WTC11 (cell line): ENCODE measurements at regions not wholly inside any gene's neighbourhood (a gene's known extent, or its start where the extent isn't known, plus 50 kb on each side); places are given as distances from the start of the nearest gene placed in this dataset.
"Not testable (repeated sequence)": the region's sequence is repeated elsewhere in the genome, so short reads cannot be mapped to it uniquely, and the experiment has no call there.

Experiments
- ATAC-seq: fragments of 200-7000 bp; cut with Tn5 transposase; 2 replicates; pipeline ENCODE4 v1.10.0; 2021; ENCODE audit warnings: mild to moderate bottlenecking, moderate library complexity
- CTCF ChIA-PET: fragments of 300-600 bp; sonication (Branson Sonifier 250); formaldehyde crosslinking; loops from one replicate; lab custom pipeline; 2021; ENCODE audit warnings: antibody characterized with exemption; lab: Charles Lee
- POLR2A ChIA-PET: fragments of 350-600 bp; sonication (Branson Sonifier 250); formaldehyde crosslinking; loops from one replicate; lab custom pipeline; 2021; ENCODE audit warnings: antibody characterized with exemption; lab: Charles Lee
- DNase-seq: peaks from one replicate; pipeline ENCODE4 v3.0.0; 2021; ENCODE audit warnings: low spot score
- H3K27ac Mint-ChIP-seq: 2 replicates; pipeline ENCODE4 v1.8.0; 2021; ENCODE audit warnings: mixed read lengths
- H3K27me3 Mint-ChIP-seq: 2 replicates; pipeline ENCODE4 v1.8.0; 2021; ENCODE audit warnings: low read depth, mild to moderate bottlenecking, moderate library complexity, mixed read lengths
- H3K36me3 Mint-ChIP-seq: 2 replicates; pipeline ENCODE4 v1.8.0; 2021; ENCODE audit warnings: mixed read lengths
- H3K4me1 Mint-ChIP-seq: 2 replicates; pipeline ENCODE4 v1.8.0; 2022; ENCODE audit warnings: mixed read lengths
- H3K4me3 Mint-ChIP-seq: 2 replicates; pipeline ENCODE4 v1.8.0; 2021; ENCODE audit warnings: mild to moderate bottlenecking, moderate library complexity, mixed read lengths
- H3K9me3 Mint-ChIP-seq: 2 replicates; pipeline ENCODE4 v1.8.0; 2021; ENCODE audit warnings: mixed read lengths
- AFF4 ChIP-seq: sonication (generic); formaldehyde crosslinking; IDR thresholded peaks from 2 replicates; pipeline ENCODE4 v1.8.1; 2023; ENCODE audit warnings: mild to moderate bottlenecking, missing genetic modification reagents, borderline replicate concordance
- AR ChIP-seq: fragments of 250-450 bp; sonication (Bioruptor Pico); IDR thresholded peaks from 2 replicates; pipeline ENCODE4 v1.9.0; 2021; ENCODE audit warnings: mild to moderate bottlenecking
- CREM ChIP-seq: sonication (generic); formaldehyde crosslinking; IDR thresholded peaks from 2 replicates; pipeline ENCODE4 v1.8.1; 2022; ENCODE audit warnings: mild to moderate bottlenecking, missing genetic modification reagents, moderate library complexity
- E2F4 ChIP-seq: sonication (generic); formaldehyde crosslinking; IDR thresholded peaks from 2 replicates; pipeline ENCODE4 v1.8.1; 2022; ENCODE audit warnings: low read depth, mild to moderate bottlenecking, moderate library complexity, missing genetic modification reagents, borderline replicate concordance
- FOXK1 ChIP-seq: sonication (generic); formaldehyde crosslinking; IDR thresholded peaks from 2 replicates; pipeline ENCODE4 v1.8.0; 2022; ENCODE audit warnings: mild to moderate bottlenecking, moderate library complexity, missing genetic modification reagents
- FOXP1 ChIP-seq: sonication (generic); formaldehyde crosslinking; IDR thresholded peaks from 2 replicates; pipeline ENCODE4 v1.8.0; 2022; ENCODE audit warnings: missing genetic modification reagents, mild to moderate bottlenecking, moderate library complexity, borderline replicate concordance
- GTF2I ChIP-seq: fragments of 250-450 bp; sonication (Bioruptor Pico); conservative IDR thresholded peaks from 2 replicates; pipeline ENCODE4 v1.4.0; 2021; ENCODE audit warnings: mild to moderate bottlenecking
- JAZF1 ChIP-seq: fragments of 250-450 bp; sonication (Bioruptor Pico); IDR thresholded peaks from 2 replicates; pipeline ENCODE4 v1.9.0; 2021; ENCODE audit warnings: moderate library complexity, mild to moderate bottlenecking, inconsistent platforms
- MAX ChIP-seq: sonication (generic); formaldehyde crosslinking; IDR thresholded peaks from 2 replicates; pipeline ENCODE4 v1.8.0; 2022; ENCODE audit warnings: mild to moderate bottlenecking, missing genetic modification reagents
- MLX ChIP-seq: sonication (generic); formaldehyde crosslinking; IDR thresholded peaks from 2 replicates; pipeline ENCODE4 v1.8.1; 2023; ENCODE audit warnings: mild to moderate bottlenecking, missing genetic modification reagents, moderate library complexity
- NFE2L1 ChIP-seq: sonication (generic); formaldehyde crosslinking; IDR thresholded peaks from 2 replicates; pipeline ENCODE4 v1.8.1; 2023; ENCODE audit warnings: missing genetic modification reagents
- NR1H2 ChIP-seq: sonication (generic); formaldehyde crosslinking; IDR thresholded peaks from 2 replicates; pipeline ENCODE4 v1.9.0; 2021; ENCODE audit warnings: mild to moderate bottlenecking, moderate library complexity, missing genetic modification reagents
- NR2C2 ChIP-seq: sonication (generic); formaldehyde crosslinking; IDR thresholded peaks from 2 replicates; pipeline ENCODE4 v1.8.0; 2022; ENCODE audit warnings: mild to moderate bottlenecking, missing genetic modification reagents
- PREB ChIP-seq: sonication (generic); formaldehyde crosslinking; IDR thresholded peaks from 2 replicates; pipeline ENCODE4 v1.8.1; 2022; ENCODE audit warnings: mild to moderate bottlenecking, missing genetic modification reagents, moderate library complexity, borderline replicate concordance
- PRRX2 ChIP-seq: fragments of 250-450 bp; sonication (Bioruptor Pico); IDR thresholded peaks from 2 replicates; pipeline ENCODE4 v1.8.0; 2021; ENCODE audit warnings: mild to moderate bottlenecking
- TP53 ChIP-seq: sonication (generic); formaldehyde crosslinking; IDR thresholded peaks from 2 replicates; pipeline ENCODE4 v1.8.1; 2023; ENCODE audit warnings: mild to moderate bottlenecking, missing genetic modification reagents
- ZBTB21 ChIP-seq: sonication (generic); formaldehyde crosslinking; IDR thresholded peaks from 2 replicates; pipeline ENCODE4 v1.8.1; 2023; ENCODE audit warnings: mild to moderate bottlenecking, missing genetic modification reagents, borderline replicate concordance
- ZNF121 ChIP-seq: sonication (generic); formaldehyde crosslinking; IDR thresholded peaks from 2 replicates; pipeline ENCODE4 v1.8.0; 2023; ENCODE audit warnings: missing genetic modification reagents
- ZNF232 ChIP-seq: sonication (generic); formaldehyde crosslinking; IDR thresholded peaks from 2 replicates; pipeline ENCODE4 v1.8.0; 2022; ENCODE audit warnings: mild to moderate bottlenecking, missing genetic modification reagents
- ZNF396 ChIP-seq: fragments of 250-450 bp; sonication (Bioruptor Pico); IDR thresholded peaks from 2 replicates; pipeline ENCODE4 v1.8.0; 2021; ENCODE audit warnings: mild to moderate bottlenecking, moderate library complexity, borderline replicate concordance
- ZNF416 ChIP-seq: fragments of 250-450 bp; sonication (Bioruptor Pico); IDR thresholded peaks from 2 replicates; pipeline ENCODE4 v1.9.0; 2021; ENCODE audit warnings: mild to moderate bottlenecking, inconsistent platforms
- ZNF425 ChIP-seq: fragments of 250-450 bp; sonication (Bioruptor Pico); conservative IDR thresholded peaks from 2 replicates; pipeline ENCODE4 v1.9.0; 2021; ENCODE audit warnings: mild to moderate bottlenecking

- Mint-ChIP-seq H3K4me1 (peaks cover 6% of the 10 kb centered on the region; the same call in 1 of the 2 replicates), H3K4me3 (no peak overlapping the region), H3K9me3 (peaks cover 47% of the 10 kb centered on the region), H3K36me3 (peaks cover 13% of the 10 kb centered on the region), H3K27me3 (peaks cover 6% of the 10 kb centered on the region), H3K27ac (no peak overlapping the region)
- DNase-seq, result no peak
- TF ChIP-seq ZNF232 (CRISPR knock-in tag) (no peak), GTF2I (CRISPR knock-in tag) (no peak), FOXP1 (CRISPR knock-in tag) (no peak), JAZF1 (CRISPR knock-in tag) (no peak), MAX (no peak), ZNF396 (CRISPR knock-in tag) (no peak)
- ATAC-seq, result no peak
- CTCF ChIA-PET, result no interaction called here
- POLR2A ChIA-PET, result no interaction called here
Measured at GRCh38 chr10:8163824-8164223, 109.3 kb downstream of the GATA3 start.

GRCh38 chr10:8164640-8165039 lies 110.2 kb downstream of the GATA3 start:
- DNase-seq, CTCF ChIA-PET, ATAC-seq, H3K27ac Mint-ChIP-seq, POLR2A ChIA-PET, H3K4me3 Mint-ChIP-seq, H3K4me1 Mint-ChIP-seq, H3K27me3 Mint-ChIP-seq: not testable (repeated sequence)
- Mint-ChIP-seq H3K9me3 (peaks cover 55% of the 10 kb centered on the region), H3K36me3 (peaks cover 19% of the 10 kb centered on the region)

- H3K4me3 Mint-ChIP-seq, result no peak overlapping the region
- ATAC-seq, result no peak
- H3K27me3 Mint-ChIP-seq, result peaks cover 7% of the 10 kb centered on the region
- DNase-seq, result no peak
- peaks cover 23% of the 10 kb centered on the region for H3K36me3 Mint-ChIP-seq
- H3K27ac Mint-ChIP-seq, result no peak overlapping the region
- peaks cover 3% of the 10 kb centered on the region for H3K4me1 Mint-ChIP-seq
- ChIA-PET POLR2A (no interaction called here), CTCF (no interaction called here)
- H3K9me3 Mint-ChIP-seq, result peaks cover 63% of the 10 kb centered on the region
- TF ChIP-seq NR1H2 (CRISPR knock-in tag) (no peak), PRRX2 (CRISPR knock-in tag) (no peak), TP53 (CRISPR knock-in tag) (no peak), ZNF121 (CRISPR knock-in tag) (no peak), FOXK1 (CRISPR knock-in tag) (no peak), CREM (CRISPR knock-in tag) (no peak), MLX (CRISPR knock-in tag) (no peak), ZNF232 (CRISPR knock-in tag) (no peak), ZBTB21 (CRISPR knock-in tag) (no peak), AFF4 (no peak), NFE2L1 (CRISPR knock-in tag) (no peak), PREB (no peak), AR (no peak), ZNF416 (no peak), NR2C2 (CRISPR knock-in tag) (no peak), E2F4 (no peak), ZNF425 (CRISPR knock-in tag) (no peak)
Measured at GRCh38 chr10:8168836-8169235, 114.3 kb downstream of the GATA3 start.
